AG04450 (cell line): ENCODE measurements at regions not wholly inside any gene's neighbourhood (a gene's known extent, or its start where the extent isn't known, plus 50 kb on each side); places are given as distances from the start of the nearest gene placed in this dataset.
A peak's percentile ranks its signal among the peaks of the same experiment; 100 is the strongest.
"Not testable (repeated sequence)": the region's sequence is repeated elsewhere in the genome, so short reads cannot be mapped to it uniquely, and the experiment has no call there.

ENCODE experiments used
- CTCF ChIA-PET: fragments of 300-600, 350-600 bp; formaldehyde crosslinking; extraction: SDS; loops from one replicate; lab custom pipeline; 2022; ENCODE audit warnings: antibody characterized with exemption, inconsistent platforms; lab: Charles Lee
- POLR2A ChIA-PET: fragments of 350-600 bp; formaldehyde crosslinking; extraction: SDS; loops from one replicate; lab custom pipeline; 2021; ENCODE audit warnings: antibody characterized with exemption, inconsistent platforms; lab: Yijun Ruan, JAX
- DNase-seq: peaks from one replicate; pipeline ENCODE4 v3.0.0-alpha.2; 2011; ENCODE audit warnings: low read depth, low spot score
- H3K27ac ChIP-seq: one replicate; pipeline ENCODE4 v1.5.1; 2012; ENCODE audit warnings: low read depth, low read length, control low read depth
- H3K27me3 ChIP-seq: one replicate; pipeline ENCODE4 v1.6.0; 2012; ENCODE audit warnings: low read length; ENCODE audit not compliant: control insufficient read depth, insufficient read depth
- H3K4me3 ChIP-seq: 2 replicates; pipeline ENCODE4 v1.5.1; 2011; ENCODE audit warnings: mild to moderate bottlenecking, low read depth, low read length, control low read depth
- H3K9me3 ChIP-seq: 2 replicates; pipeline ENCODE4 v1.5.1; 2012; ENCODE audit warnings: low read length; ENCODE audit not compliant: control insufficient read depth, insufficient read depth
- CTCF ChIP-seq: IDR thresholded peaks from 2 replicates; pipeline ENCODE4 v1.5.1; 2011; ENCODE audit warnings: low read depth, low read length, control low read depth, inconsistent platforms

DNA sequence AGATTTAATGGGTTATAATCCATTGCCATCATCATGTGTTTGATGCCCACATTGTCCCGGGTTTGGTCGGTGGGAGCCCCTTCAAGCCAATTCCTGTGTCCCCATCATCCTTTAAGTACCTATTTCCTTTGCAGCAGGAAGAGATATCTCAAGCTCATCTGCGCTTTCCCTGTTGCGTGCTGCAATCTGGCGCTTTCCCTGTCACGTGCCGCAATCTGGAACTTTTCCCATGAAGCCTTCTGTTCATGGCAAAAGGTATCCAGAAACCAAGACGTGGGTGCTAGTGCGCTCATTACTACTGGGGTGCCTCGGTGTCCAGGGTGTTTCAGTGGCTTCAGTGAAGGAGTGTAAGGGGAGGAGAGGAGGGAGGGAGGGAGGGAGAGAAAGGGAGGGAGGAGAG is 174.6 kb upstream of the ZNF469 start:
- ChIA-PET CTCF (no interaction called here), POLR2A (no interaction called here)
- Histone ChIP-seq H3K4me3 (no peak overlapping the region), H3K9me3 (no peaks in the 10 kb centered on the region; the same call in 1 of the 2 replicates), H3K27ac (no peak overlapping the region), H3K27me3 (no peaks in the 10 kb centered on the region)
- no peak for TF ChIP-seq CTCF
- no peak for DNase-seq

DNA sequence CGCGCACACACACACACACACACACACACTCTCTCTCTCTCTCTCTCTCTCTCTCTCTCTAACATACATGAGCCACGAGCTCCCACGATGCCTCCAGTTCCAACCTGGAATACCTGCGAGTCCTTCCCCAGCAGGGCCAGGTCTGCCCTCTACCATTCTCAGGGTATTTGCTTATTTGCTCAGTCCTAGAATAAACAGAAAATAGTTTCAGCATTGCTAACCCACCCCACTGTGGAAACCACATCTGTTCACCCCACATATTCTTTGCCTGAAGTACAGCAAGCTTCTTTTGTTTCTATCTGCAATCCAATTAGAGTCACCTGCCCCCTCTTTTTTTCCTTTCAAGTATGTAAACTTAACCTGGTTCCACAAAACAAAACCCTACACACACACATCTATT is 174.0 kb upstream of the ZNF469 start:
- POLR2A ChIA-PET, CTCF ChIA-PET, H3K9me3 ChIP-seq, H3K27me3 ChIP-seq, H3K4me3 ChIP-seq, H3K27ac ChIP-seq: not testable (repeated sequence)
- peak; percentile 32 for DNase-seq

GRCh38 chr16:88209579-88209978 is 173.2 kb upstream of the ZNF469 start:
- POLR2A ChIA-PET, H3K9me3 ChIP-seq, CTCF ChIA-PET, H3K27me3 ChIP-seq, H3K27ac ChIP-seq, DNase-seq, H3K4me3 ChIP-seq: not testable (repeated sequence)

DNA sequence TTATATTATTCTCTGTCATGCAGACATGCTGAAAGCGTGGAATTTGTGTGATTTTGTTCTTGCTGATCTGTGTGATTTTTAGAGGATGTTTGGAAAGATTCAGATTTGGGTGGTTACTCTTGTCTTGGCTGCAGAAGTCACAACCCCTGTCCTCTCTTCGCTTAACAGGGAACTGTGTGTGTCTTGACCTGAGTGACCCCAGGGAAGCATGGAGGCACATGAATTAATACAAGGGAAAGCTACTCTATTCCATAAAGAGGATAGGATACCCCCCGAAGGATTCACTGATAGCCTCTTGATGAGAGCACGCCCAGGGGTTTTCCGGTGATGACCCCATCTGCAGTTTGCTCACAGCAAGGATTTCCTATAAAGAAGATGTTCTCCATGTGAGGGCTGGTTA is 168.8 kb upstream of the ZNF469 start:
- POLR2A ChIA-PET, H3K27ac ChIP-seq, DNase-seq, H3K27me3 ChIP-seq, H3K9me3 ChIP-seq, H3K4me3 ChIP-seq, CTCF ChIA-PET: not testable (repeated sequence)

DNA sequence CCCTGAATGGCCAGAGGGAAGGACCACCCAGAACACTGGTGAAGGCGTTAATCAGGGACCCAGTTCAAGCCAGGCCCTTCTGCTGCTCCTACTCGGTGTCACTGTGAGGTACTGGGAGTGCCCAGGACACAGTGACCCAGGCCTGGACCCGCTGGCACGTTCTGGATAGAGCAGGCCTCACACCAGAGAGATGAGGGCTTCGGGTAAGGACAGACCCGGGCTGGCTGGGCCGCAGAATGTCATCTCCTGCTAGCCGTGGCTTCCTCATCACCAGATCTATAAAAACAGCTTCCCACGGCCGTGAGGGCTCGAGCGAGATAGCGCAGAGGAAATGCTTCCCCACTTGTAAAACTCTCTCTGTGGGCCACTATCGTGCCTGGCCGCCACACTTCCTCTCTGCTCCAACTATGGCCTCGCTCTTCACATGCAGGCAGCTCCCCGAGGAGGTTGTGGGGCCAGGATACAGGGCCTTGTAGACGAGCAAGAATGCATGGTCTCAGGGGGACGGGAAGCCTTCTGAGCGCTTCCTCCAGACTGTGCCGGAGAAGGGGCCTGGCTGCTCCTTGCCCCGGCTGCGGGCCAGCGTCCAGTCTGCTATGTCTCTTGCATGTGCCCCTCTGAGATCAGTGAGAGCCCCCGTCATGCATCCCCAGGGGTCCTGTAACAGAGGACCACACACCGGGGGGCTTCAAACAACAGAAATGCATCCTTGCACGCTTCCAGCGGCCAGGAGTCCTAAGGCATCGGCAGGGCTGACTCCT is 161.6 kb upstream of the ZNF469 start:
- H3K9me3 ChIP-seq = peaks cover 14% of the 10 kb centered on the region
- DNase-seq, H3K27ac ChIP-seq, H3K27me3 ChIP-seq, CTCF ChIA-PET, POLR2A ChIA-PET, H3K4me3 ChIP-seq: not testable (repeated sequence)

DNA sequence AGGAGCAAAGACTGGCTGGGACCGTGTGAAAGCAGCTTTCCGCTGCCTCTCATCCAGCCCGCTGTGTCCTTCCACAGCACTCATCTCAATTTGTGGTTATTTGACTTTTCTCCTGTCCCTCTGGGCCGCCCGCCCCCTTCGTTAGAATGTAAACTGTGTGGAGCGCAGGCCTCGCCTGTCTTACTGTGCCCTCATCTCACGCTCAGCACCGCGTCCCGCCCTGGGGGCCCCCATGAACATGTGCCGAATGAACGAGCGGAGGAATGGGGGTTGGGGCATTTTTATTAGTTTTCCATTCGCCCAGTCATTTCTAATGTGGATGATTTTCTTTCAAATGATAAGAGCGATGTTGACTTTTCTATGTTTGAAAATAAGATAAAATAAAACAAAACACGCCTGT is 159.1 kb upstream of the ZNF469 start:
- H3K27me3 ChIP-seq, CTCF ChIA-PET, H3K4me3 ChIP-seq, H3K27ac ChIP-seq, POLR2A ChIA-PET, DNase-seq: not testable (repeated sequence)
- H3K9me3 ChIP-seq = peaks cover 11% of the 10 kb centered on the region; the same call in 1 of the 2 replicates

- CTCF ChIA-PET, DNase-seq, H3K4me3 ChIP-seq, H3K27ac ChIP-seq, H3K27me3 ChIP-seq, POLR2A ChIA-PET: not testable (repeated sequence)
- H3K9me3 ChIP-seq = peaks cover 11% of the 10 kb centered on the region; the same call in 1 of the 2 replicates
Observed at GRCh38 chr16:88224131-88224898, 158.4 kb upstream of the ZNF469 start.

DNA sequence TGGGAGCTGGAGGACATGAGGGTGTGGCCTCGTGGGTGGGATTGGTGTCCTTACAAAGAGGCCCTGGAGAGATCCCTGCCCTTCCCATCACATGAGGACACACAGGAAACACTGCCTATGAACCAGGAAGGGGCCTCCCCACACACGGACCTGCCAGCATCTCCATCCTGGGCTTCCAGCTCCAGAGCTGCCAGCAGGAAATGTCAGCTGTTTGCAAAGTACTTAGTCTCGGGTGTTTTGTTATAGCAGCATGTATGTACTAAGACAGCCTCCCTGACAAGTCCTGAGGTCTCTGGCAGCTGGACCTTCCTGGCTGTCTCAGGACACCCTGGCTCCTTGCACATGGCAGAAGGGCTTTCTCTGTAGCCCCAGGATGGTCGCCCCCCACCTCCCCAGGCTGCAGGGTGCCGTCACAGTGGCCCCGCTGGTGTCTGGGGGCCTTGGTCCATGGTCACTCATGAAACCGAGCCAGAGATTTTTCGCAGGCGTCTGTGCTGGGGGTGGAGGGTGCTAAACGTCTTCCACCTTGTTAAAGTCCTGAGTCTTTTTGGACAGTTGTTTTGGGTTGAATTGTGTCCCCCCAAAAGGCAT is 157.0 kb upstream of the ZNF469 start:
- H3K4me3 ChIP-seq, H3K27ac ChIP-seq, CTCF ChIA-PET, POLR2A ChIA-PET, DNase-seq, H3K27me3 ChIP-seq: not testable (repeated sequence)
- peaks cover 15% of the 10 kb centered on the region; the same call in 1 of the 2 replicates for H3K9me3 ChIP-seq

DNA sequence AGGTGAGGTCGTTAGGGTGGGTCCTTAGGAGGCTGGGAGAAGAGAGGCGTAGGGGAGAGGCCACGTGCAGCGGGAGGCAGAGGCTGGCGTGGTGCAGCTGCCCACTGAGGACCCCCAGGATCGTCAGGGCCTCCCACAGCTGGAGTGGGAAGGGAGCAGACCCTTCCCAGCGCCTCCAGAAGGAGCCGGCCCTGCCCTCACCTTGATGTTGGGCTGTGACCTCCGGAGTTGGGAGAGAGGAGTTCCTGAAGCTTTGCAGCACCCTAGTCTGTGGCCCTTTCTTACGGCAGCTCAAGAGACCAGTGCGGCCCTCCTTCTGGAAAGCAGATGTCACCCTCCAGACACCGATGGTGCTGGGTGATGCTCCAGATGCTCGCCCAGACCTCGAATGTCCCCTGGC is 156.5 kb upstream of the ZNF469 start:
- H3K27me3 ChIP-seq, DNase-seq, CTCF ChIA-PET, POLR2A ChIA-PET, H3K27ac ChIP-seq, H3K4me3 ChIP-seq: not testable (repeated sequence)
- peaks cover 15% of the 10 kb centered on the region; the same call in 1 of the 2 replicates for H3K9me3 ChIP-seq

GRCh38 chr16:88227026-88227721 is 155.6 kb upstream of the ZNF469 start:
- DNase-seq, CTCF ChIA-PET, H3K27me3 ChIP-seq, H3K4me3 ChIP-seq, POLR2A ChIA-PET, H3K27ac ChIP-seq: not testable (repeated sequence)
- peaks cover 15% of the 10 kb centered on the region; the same call in 1 of the 2 replicates for H3K9me3 ChIP-seq
